HEK293 (cell line): ENCODE measurements at regions not wholly inside any gene's neighbourhood (a gene's known extent, or its start where the extent isn't known, plus 50 kb on each side); places are given as distances from the start of the nearest gene placed in this dataset.

Source experiments
- KLF16 ChIP-seq: fragments of 450-650 bp; formaldehyde crosslinking; IDR thresholded peaks from 2 replicates; pipeline ENCODE4 v1.5.1; 2017; ENCODE audit warnings: missing biosample characterization, missing genetic modification characterization
- KLF7 ChIP-seq: fragments of 450-650 bp; formaldehyde crosslinking; IDR thresholded peaks from 2 replicates; pipeline ENCODE4 v1.5.1; 2016; ENCODE audit warnings: missing biosample characterization, missing genetic modification characterization, borderline replicate concordance
- RBAK ChIP-seq: fragments of 450-650 bp; formaldehyde crosslinking; IDR thresholded peaks from 2 replicates; pipeline ENCODE4 v1.5.1; 2016; ENCODE audit warnings: missing biosample characterization, missing genetic modification characterization
- ZBTB20 ChIP-seq: fragments of 450-650 bp; formaldehyde crosslinking; IDR thresholded peaks from 2 replicates; pipeline ENCODE4 v1.5.1; 2016; ENCODE audit warnings: missing biosample characterization, missing genetic modification characterization
- ZNF146 ChIP-seq: fragments of 450-650 bp; formaldehyde crosslinking; IDR thresholded peaks from 2 replicates; pipeline ENCODE4 v1.5.1; 2016; ENCODE audit warnings: missing biosample characterization, missing genetic modification characterization
- ZNF274 ChIP-seq, 2 experiments: fragments of 200-500 bp in 1 of 2; fragments of 450-650 bp in 1 of 2; sonication (Bioruptor generic) in 1 of 2; formaldehyde crosslinking in 1 of 2; IDR thresholded peaks; 2 replicates each; pipeline versions ENCODE4 v1.5.1 to v1.6.1; 2014 to 2016; ENCODE audit warnings: borderline replicate concordance in 1 of 2, inconsistent platforms in 1 of 2, low read length in 1 of 2, missing biosample characterization in 1 of 2, missing genetic modification characterization in 1 of 2
- ZNF391 ChIP-seq: fragments of 450-650 bp; formaldehyde crosslinking; IDR thresholded peaks from 2 replicates; pipeline ENCODE4 v1.5.1; 2016; ENCODE audit warnings: low read depth, missing biosample characterization, missing genetic modification characterization, borderline replicate concordance
- ZNF555 ChIP-seq: fragments of 450-650 bp; formaldehyde crosslinking; conservative IDR thresholded peaks from 2 replicates; pipeline ENCODE4 v1.5.1; 2017; ENCODE audit warnings: missing biosample characterization, mild to moderate bottlenecking, missing genetic modification characterization, inconsistent platforms
- ZNF670 ChIP-seq: fragments of 450-650 bp; formaldehyde crosslinking; IDR thresholded peaks from 2 replicates; pipeline ENCODE4 v1.5.1; 2016; ENCODE audit warnings: missing biosample characterization, missing genetic modification characterization, low read depth
- TF ChIP-seq, protein P1 (sequence below): fragments of 450-650 bp; formaldehyde crosslinking; IDR thresholded peaks from 2 replicates; pipeline ENCODE4 v1.5.1; 2016; ENCODE audit warnings: missing biosample characterization, missing genetic modification characterization
- TF ChIP-seq, protein P2 (sequence below): fragments of 450-650 bp; formaldehyde crosslinking; IDR thresholded peaks from 2 replicates; pipeline ENCODE4 v1.5.1; 2016; ENCODE audit warnings: missing biosample characterization, missing genetic modification characterization
- TF ChIP-seq, protein P3 (sequence below): fragments of 450-650 bp; formaldehyde crosslinking; IDR thresholded peaks from 2 replicates; pipeline ENCODE4 v1.5.1; 2016; ENCODE audit warnings: missing biosample characterization, missing genetic modification characterization
- TF ChIP-seq, protein P4 (sequence below): fragments of 450-650 bp; formaldehyde crosslinking; IDR thresholded peaks from 2 replicates; pipeline ENCODE4 v1.5.1; 2016; ENCODE audit warnings: missing biosample characterization, missing genetic modification characterization, low read depth
- TF ChIP-seq, protein P5 (sequence below): fragments of 450-650 bp; formaldehyde crosslinking; IDR thresholded peaks from 2 replicates; pipeline ENCODE4 v1.5.1; 2016; ENCODE audit warnings: missing biosample characterization, missing genetic modification characterization

DNA sequence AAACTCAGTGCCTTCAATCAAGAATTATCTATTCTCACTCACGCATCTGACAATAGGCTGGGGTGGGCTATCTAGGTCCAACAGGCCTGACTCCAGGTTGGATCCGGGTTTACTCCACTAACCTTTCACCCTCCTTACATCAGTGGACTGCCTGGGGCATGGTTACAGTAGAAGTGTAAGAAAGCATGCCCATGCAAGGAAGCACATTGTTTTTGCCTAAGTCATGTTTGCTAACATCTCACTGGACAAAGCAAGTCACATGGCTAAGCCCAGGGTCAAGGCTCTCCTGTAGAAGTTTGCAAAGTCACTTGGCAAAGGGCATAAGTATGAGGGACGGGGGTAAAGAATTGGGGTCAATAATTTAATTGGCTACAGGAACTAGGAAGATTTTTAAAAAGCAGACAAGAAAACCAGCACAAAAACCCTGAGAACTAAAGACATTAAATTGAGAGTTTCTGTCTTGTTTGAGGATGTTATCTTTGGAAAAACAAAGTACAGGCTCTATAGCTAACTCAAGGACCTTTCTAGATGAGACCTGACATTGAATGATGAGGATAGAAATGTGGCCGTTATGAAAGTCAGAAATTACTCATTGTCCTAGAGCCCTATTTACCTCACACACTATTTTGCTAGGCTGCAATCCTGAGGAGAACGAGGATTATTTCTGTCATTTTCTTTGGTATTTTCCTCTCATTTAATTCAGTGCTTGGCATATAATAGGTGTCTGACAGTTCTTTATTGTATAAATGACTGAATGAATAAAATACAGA is 214.2 kb downstream of the IL20RB start:
- TF ChIP-seq, protein P1, sequence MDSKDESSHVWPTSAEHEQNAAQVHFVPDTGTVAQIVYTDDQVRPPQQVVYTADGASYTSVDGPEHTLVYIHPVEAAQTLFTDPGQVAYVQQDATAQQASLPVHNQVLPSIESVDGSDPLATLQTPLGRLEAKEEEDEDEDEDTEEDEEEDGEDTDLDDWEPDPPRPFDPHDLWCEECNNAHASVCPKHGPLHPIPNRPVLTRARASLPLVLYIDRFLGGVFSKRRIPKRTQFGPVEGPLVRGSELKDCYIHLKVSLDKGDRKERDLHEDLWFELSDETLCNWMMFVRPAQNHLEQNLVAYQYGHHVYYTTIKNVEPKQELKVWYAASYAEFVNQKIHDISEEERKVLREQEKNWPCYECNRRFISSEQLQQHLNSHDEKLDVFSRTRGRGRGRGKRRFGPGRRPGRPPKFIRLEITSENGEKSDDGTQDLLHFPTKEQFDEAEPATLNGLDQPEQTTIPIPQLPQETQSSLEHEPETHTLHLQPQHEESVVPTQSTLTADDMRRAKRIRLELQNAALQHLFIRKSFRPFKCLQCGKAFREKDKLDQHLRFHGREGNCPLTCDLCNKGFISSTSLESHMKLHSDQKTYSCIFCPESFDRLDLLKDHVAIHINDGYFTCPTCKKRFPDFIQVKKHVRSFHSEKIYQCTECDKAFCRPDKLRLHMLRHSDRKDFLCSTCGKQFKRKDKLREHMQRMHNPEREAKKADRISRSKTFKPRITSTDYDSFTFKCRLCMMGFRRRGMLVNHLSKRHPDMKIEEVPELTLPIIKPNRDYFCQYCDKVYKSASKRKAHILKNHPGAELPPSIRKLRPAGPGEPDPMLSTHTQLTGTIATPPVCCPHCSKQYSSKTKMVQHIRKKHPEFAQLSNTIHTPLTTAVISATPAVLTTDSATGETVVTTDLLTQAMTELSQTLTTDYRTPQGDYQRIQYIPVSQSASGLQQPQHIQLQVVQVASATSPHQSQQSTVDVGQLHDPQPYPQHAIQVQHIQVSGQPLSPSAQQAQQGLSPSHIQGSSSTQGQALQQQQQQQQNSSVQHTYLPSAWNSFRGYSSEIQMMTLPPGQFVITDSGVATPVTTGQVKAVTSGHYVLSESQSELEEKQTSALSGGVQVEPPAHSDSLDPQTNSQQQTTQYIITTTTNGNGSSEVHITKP (tag by site-specific recombination): no peak
- no peak for TF ChIP-seq KLF16
- no peak for TF ChIP-seq KLF7 (tag by site-specific recombination)
- no peak for TF ChIP-seq ZBTB20 (tag by site-specific recombination)
- TF ChIP-seq ZNF274 (IDR thresholded peaks at IDR 0.05; ENCODE audit: low read length): no peak
- TF ChIP-seq ZNF274 (tag by site-specific recombination; IDR thresholded peaks at IDR 0.05; ENCODE audit: borderline replicate concordance): no peak
- TF ChIP-seq, protein P2, sequence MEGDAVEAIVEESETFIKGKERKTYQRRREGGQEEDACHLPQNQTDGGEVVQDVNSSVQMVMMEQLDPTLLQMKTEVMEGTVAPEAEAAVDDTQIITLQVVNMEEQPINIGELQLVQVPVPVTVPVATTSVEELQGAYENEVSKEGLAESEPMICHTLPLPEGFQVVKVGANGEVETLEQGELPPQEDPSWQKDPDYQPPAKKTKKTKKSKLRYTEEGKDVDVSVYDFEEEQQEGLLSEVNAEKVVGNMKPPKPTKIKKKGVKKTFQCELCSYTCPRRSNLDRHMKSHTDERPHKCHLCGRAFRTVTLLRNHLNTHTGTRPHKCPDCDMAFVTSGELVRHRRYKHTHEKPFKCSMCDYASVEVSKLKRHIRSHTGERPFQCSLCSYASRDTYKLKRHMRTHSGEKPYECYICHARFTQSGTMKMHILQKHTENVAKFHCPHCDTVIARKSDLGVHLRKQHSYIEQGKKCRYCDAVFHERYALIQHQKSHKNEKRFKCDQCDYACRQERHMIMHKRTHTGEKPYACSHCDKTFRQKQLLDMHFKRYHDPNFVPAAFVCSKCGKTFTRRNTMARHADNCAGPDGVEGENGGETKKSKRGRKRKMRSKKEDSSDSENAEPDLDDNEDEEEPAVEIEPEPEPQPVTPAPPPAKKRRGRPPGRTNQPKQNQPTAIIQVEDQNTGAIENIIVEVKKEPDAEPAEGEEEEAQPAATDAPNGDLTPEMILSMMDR (tag by site-specific recombination): no peak
- TF ChIP-seq RBAK (tag by site-specific recombination): no peak
- no peak for TF ChIP-seq ZNF670 (tag by site-specific recombination)
- no peak for TF ChIP-seq ZNF146 (tag by site-specific recombination)
- TF ChIP-seq, protein P3, sequence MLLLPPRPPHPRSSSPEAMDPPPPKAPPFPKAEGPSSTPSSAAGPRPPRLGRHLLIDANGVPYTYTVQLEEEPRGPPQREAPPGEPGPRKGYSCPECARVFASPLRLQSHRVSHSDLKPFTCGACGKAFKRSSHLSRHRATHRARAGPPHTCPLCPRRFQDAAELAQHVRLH (tag by site-specific recombination): no peak
- TF ChIP-seq, protein P4, sequence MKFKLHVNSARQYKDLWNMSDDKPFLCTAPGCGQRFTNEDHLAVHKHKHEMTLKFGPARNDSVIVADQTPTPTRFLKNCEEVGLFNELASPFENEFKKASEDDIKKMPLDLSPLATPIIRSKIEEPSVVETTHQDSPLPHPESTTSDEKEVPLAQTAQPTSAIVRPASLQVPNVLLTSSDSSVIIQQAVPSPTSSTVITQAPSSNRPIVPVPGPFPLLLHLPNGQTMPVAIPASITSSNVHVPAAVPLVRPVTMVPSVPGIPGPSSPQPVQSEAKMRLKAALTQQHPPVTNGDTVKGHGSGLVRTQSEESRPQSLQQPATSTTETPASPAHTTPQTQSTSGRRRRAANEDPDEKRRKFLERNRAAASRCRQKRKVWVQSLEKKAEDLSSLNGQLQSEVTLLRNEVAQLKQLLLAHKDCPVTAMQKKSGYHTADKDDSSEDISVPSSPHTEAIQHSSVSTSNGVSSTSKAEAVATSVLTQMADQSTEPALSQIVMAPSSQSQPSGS (tag by site-specific recombination): no peak
- TF ChIP-seq, protein P5, sequence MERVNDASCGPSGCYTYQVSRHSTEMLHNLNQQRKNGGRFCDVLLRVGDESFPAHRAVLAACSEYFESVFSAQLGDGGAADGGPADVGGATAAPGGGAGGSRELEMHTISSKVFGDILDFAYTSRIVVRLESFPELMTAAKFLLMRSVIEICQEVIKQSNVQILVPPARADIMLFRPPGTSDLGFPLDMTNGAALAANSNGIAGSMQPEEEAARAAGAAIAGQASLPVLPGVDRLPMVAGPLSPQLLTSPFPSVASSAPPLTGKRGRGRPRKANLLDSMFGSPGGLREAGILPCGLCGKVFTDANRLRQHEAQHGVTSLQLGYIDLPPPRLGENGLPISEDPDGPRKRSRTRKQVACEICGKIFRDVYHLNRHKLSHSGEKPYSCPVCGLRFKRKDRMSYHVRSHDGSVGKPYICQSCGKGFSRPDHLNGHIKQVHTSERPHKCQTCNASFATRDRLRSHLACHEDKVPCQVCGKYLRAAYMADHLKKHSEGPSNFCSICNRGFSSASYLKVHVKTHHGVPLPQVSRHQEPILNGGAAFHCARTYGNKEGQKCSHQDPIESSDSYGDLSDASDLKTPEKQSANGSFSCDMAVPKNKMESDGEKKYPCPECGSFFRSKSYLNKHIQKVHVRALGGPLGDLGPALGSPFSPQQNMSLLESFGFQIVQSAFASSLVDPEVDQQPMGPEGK (tag by site-specific recombination): no peak
- TF ChIP-seq ZNF391 (tag by site-specific recombination): no peak
- TF ChIP-seq ZNF555 (tag by site-specific recombination): no peak
